Endothelial cell (in vitro differentiated cells): ENCODE measurements at regions not wholly inside any gene's neighbourhood (a gene's known extent, or its start where the extent isn't known, plus 50 kb on each side); places are given as distances from the start of the nearest gene placed in this dataset.

Source experiments
- DNase-seq: peaks from one replicate; pipeline ENCODE4 v3.0.0; 2021; ENCODE audit warnings: low spot score
- H3K27ac Mint-ChIP-seq: one replicate; pipeline ENCODE4 v1.8.0; 2021; ENCODE audit warnings: mixed read lengths, inconsistent platforms; ENCODE audit not compliant: unreplicated experiment
- H3K27me3 Mint-ChIP-seq: one replicate; pipeline ENCODE4 v1.8.0; 2021; ENCODE audit warnings: mild to moderate bottlenecking, moderate library complexity, mixed read lengths, inconsistent platforms; ENCODE audit not compliant: unreplicated experiment
- H3K36me3 Mint-ChIP-seq: one replicate; pipeline ENCODE4 v1.8.0; 2021; ENCODE audit warnings: mild to moderate bottlenecking, low read depth, mixed read lengths, inconsistent platforms; ENCODE audit not compliant: unreplicated experiment
- H3K4me1 Mint-ChIP-seq: one replicate; pipeline ENCODE4 v1.8.0; 2021; ENCODE audit warnings: mild to moderate bottlenecking, mixed read lengths, inconsistent platforms; ENCODE audit not compliant: unreplicated experiment
- H3K4me3 Mint-ChIP-seq: one replicate; pipeline ENCODE4 v1.8.0; 2021; ENCODE audit warnings: mild to moderate bottlenecking, mixed read lengths, inconsistent platforms; ENCODE audit not compliant: unreplicated experiment
- H3K9me3 Mint-ChIP-seq: one replicate; pipeline ENCODE4 v1.8.0; 2021; ENCODE audit warnings: mixed read lengths, inconsistent platforms; ENCODE audit not compliant: unreplicated experiment
- CTCF ChIP-seq: fragments of 200-600 bp; sonication (generic); IDR thresholded peaks from one replicate; pipeline ENCODE4 v1.5.0; 2021; ENCODE audit warnings: antibody characterized with exemption; ENCODE audit not compliant: unreplicated experiment

GRCh38 chr5:124561451-124561850 is 185.0 kb downstream of the ZNF608 start:
- Mint-ChIP-seq H3K4me1 (peaks cover 3% of the 10 kb centered on the region), H3K9me3 (no peaks in the 10 kb centered on the region), H3K27me3 (peaks cover 3% of the 10 kb centered on the region), H3K4me3 (no peak overlapping the region), H3K36me3 (no peaks in the 10 kb centered on the region), H3K27ac (no peak overlapping the region)
- no peak for TF ChIP-seq CTCF
- no peak for DNase-seq

GRCh38 chr5:124560370-124560769 is 186.1 kb downstream of the ZNF608 start:
- Mint-ChIP-seq H3K36me3 (no peaks in the 10 kb centered on the region), H3K27me3 (peaks cover 3% of the 10 kb centered on the region), H3K4me3 (no peak overlapping the region), H3K4me1 (peaks cover 3% of the 10 kb centered on the region), H3K27ac (no peak overlapping the region), H3K9me3 (no peaks in the 10 kb centered on the region)
- no peak for DNase-seq
- no peak for TF ChIP-seq CTCF

- no peaks in the 10 kb centered on the region for H3K36me3 Mint-ChIP-seq
These were observed 188.7 kb downstream of the ZNF608 start for GRCh38 chr5:124557761-124558160.

GRCh38 chr5:124554746-124555578 is 191.5 kb downstream of the ZNF608 start:
- no peak for TF ChIP-seq CTCF
- peaks cover 2% of the 10 kb centered on the region for H3K27me3 Mint-ChIP-seq

More at GRCh38 chr5:124557761-124558160, 188.7 kb downstream of the ZNF608 start:
- Mint-ChIP-seq H3K4me3 (no peak overlapping the region), H3K27ac (no peak overlapping the region), H3K9me3 (no peaks in the 10 kb centered on the region), H3K27me3 (peaks cover 3% of the 10 kb centered on the region), H3K4me1 (no peaks in the 10 kb centered on the region)
- TF ChIP-seq CTCF: no peak
- no peak for DNase-seq

GRCh38 chr5:124553911-124554310 is 192.5 kb downstream of the ZNF608 start:
- Mint-ChIP-seq H3K4me3 (no peak overlapping the region), H3K36me3 (no peaks in the 10 kb centered on the region), H3K4me1 (peaks cover 8% of the 10 kb centered on the region), H3K9me3 (no peaks in the 10 kb centered on the region), H3K27me3 (peaks cover 2% of the 10 kb centered on the region), H3K27ac (no peak overlapping the region)
- no peak for DNase-seq
- no peak for TF ChIP-seq CTCF

More at GRCh38 chr5:124554746-124555578, 191.5 kb downstream of the ZNF608 start:
- H3K27ac Mint-ChIP-seq: no peak overlapping the region
- H3K9me3 Mint-ChIP-seq: no peaks in the 10 kb centered on the region
- no peaks in the 10 kb centered on the region for H3K36me3 Mint-ChIP-seq
- no peak overlapping the region for H3K4me3 Mint-ChIP-seq
- H3K4me1 Mint-ChIP-seq: peaks cover 8% of the 10 kb centered on the region
- no peak for DNase-seq
